Skeletal muscle cell (primary cell): ENCODE measurements at regions not wholly inside any gene's neighbourhood (a gene's known extent, or its start where the extent isn't known, plus 50 kb on each side); places are given as distances from the start of the nearest gene placed in this dataset.
"Not testable (repeated sequence)": the region's sequence is repeated elsewhere in the genome, so short reads cannot be mapped to it uniquely, and the experiment has no call there.

Experiments
- DNase-seq: peaks from one replicate; pipeline ENCODE4 v3.0.0-alpha.2; 2010; ENCODE audit warnings: low read depth
- H3K4me3 ChIP-seq: 2 replicates; pipeline ENCODE4 v1.5.1; 2011; ENCODE audit warnings: low read depth, mild to moderate bottlenecking, control low read depth, low read length, moderate library complexity

DNA sequence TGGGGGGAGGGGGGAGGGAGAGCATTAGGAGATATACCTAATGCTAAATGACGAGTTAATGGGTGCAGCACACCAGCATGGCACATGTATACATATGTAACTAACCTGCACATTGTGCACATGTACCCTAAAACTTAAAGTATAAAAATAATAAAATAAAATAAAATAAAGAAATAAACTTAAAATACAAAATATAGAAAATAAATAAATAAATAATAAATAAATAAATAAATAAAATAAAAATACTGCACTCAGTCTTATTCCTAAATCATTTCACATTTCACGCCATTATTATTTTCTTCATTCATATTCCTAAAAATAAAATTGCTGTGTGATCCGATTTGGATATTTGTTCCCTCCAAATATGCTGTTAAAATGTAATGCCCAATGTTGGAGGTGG, 156.5 kb upstream of the CCNG1 start:
- not testable (repeated sequence) for DNase-seq, H3K4me3 ChIP-seq

DNA sequence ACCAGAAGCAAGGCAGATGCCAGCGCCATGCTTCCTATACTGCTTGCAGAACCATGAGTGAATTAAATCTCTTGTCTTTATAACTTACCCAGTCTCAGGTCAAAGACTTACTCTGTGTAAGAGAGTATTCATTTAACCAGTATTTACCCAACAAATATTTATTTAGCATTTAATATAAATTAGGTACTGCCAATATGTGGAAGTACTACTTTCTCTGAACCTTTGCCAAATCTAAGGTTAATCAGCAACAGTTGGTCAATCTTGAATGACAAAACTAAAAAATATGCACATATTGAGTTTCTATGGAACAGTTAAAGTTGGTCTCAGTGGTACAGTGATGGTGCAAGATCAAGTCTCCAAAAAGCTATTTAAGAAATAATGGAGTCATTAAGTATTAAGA, 155.9 kb upstream of the CCNG1 start:
- H3K4me3 ChIP-seq, result no peak overlapping the region
- no peak for DNase-seq

DNA sequence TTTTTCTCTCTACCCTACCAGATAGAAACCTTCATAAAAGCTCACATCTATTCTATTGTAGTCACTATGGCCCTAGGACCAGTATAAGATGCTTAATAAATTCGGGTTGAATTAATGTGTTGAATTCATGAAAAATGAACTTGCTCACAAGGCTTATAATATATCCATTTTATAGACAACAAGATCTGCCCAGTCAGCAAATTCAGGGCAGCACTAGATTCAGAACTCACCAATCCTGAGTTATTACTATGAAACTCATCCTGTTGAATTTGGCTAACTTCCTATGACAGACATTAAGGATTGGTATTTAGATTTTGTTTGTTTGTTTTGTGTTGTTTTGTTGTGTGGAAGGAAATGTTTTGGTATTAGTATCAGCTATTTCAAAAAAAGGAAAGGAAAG, 143.6 kb upstream of the CCNG1 start:
- H3K4me3 ChIP-seq, result no peak overlapping the region
- no peak for DNase-seq

DNA sequence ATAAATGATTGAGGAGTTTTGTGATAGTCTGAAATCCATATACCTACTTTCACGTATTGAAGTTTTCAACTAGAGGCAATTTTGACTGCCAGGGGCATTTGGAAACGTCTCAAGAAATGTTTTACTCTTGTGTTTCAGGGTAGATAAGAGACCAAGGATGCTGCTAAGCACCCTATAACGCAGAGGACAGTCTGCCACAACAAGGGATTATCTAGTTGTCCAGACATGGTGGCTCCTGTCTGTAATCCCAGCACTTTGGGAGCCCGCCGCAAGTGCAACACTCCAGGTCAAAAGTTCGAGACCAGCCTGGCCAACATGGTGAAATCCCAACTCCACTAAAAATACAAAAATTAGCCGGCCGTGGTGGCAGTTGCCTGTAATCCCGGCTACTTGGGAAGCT, 133.7 kb upstream of the CCNG1 start:
- no peak for DNase-seq
- no peak overlapping the region for H3K4me3 ChIP-seq

DNA sequence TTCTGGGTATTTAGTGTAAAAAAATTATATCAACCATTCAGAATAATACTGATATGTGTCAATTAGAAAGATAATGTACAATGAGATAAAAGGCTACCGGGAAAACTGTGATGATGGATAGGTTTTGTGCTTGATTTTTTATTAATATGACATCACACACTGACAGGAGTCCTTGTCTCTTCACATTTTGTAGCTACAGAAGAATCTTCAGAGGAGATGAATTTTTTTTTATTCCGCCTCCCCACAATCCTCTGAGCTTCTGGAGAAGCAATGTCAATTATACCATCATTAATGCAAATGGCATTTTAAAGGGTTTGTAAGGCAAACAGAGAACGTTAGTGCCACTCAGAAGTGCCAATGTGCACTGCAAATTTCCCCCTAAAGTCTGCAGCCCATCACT, 131.7 kb upstream of the CCNG1 start:
- no peak overlapping the region for H3K4me3 ChIP-seq
- DNase-seq, result no peak

DNA sequence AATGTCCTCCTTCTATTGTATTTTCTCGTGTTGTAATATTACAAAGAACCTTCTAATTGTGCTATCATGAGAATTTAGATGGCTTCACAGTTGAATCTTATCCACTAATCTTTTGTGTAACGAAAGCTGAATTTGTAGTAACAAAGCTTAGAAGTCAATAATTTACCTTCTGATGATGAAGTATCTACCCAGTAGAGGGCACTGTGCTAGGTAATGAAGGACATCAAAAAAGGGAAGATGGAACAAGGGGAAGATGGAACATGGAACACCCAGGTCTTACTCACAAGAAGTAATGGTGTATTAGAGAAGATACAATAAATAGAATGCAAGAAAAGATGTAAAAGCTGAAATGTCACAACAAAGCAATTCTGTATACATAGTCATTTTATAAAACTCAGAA, 131.0 kb upstream of the CCNG1 start:
- H3K4me3 ChIP-seq, result no peak overlapping the region
- no peak for DNase-seq

DNA sequence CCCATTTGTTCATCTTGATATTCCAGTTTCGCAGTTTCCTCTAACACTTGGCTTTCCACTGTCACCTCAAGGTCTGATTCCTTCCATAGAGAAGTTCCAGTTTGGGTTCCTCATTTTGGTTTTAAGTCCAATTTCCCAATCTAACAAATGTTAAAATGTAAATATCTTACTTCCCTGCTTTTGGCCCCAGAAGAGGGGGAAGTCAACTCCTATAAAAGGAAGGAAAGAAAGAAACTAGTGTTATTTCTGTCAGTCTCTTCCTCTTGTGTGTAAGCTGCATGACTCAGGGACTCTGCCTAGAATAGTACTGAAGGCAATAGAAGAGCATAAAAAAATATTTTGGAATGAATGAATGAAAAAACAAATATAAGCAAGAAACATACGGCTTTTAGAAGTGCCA, 127.5 kb upstream of the CCNG1 start:
- no peak for DNase-seq
- H3K4me3 ChIP-seq, result no peak overlapping the region

DNA sequence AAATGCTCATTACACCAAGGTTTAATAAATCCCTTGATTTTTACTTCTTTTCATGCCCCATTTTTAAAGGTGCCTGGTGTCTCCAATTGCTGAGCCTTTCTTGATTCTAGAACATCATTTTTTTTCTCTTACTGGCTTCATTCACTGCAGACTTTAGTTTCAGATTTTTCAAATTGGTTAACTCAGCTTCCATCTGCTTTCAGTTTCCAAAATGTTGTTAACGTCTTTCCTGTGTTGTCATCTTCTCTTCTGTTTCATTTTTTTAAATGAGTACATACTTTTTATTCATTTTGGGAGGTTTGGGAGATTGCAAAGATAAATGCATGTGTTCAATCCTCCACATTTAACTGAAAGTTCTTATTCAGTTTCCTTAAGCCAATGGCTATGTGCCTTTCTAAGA, 126.4 kb upstream of the CCNG1 start:
- no peak overlapping the region for H3K4me3 ChIP-seq
- DNase-seq, result no peak

DNA sequence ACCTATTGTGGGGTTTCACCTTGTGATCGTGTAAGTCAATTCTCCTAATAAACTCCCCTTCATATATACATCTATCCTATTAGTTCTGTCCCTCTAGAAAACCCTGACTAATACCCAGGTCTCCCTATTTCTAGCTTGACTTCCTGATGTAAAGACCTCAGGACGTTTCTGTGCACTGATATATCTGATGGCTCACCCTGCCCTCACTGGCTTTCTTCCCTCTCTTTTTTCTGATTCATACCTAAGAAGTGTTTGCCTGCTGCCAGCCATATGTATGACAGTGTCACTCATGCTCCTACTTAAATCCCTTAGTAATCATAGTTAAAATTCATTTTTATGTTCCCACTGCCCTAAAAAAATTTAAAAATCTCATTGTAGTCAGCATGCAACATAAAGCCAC, 124.8 kb upstream of the CCNG1 start:
- H3K4me3 ChIP-seq, result no peak overlapping the region
- DNase-seq, result no peak

DNA sequence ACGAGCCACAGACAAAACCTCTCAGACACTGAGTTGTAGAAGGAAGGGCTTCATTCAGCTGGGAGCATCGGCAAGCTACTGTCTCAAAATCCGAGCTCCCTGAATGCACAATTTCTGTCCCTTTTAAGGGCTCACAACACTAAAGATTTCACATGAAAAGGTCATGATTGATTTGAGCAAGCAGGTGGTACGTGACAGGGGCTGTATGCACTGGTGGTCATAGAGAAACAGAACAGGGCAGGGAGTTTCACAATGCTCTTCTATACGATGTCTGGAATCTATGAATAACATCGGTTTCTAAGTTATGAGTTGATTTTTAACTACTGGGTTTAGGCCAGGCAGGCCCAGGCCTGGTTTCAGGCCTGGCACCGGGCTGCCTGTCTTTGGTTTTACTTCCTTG, 124.3 kb upstream of the CCNG1 start:
- H3K4me3 ChIP-seq, DNase-seq: not testable (repeated sequence)

DNA sequence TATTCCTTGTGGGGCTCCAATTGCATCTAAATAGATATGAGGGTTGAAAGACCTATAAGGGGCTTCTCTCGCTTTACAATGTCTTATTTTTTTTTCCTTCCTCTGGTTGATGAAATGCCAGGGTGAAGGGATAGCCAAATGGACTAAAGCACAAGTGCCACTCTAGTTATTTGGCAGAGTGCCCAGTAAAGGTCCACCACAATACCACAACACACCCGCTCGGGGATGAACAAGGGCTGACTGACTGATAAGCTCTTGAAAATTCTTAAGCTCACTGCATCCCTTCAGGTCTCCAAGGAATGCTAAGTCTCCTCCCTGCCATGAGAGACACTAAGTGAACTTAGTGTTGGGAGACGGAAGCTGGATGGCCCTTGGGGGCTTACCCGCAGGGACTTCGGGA, 121.0 kb upstream of the CCNG1 start:
- not testable (repeated sequence) for H3K4me3 ChIP-seq, DNase-seq

DNA sequence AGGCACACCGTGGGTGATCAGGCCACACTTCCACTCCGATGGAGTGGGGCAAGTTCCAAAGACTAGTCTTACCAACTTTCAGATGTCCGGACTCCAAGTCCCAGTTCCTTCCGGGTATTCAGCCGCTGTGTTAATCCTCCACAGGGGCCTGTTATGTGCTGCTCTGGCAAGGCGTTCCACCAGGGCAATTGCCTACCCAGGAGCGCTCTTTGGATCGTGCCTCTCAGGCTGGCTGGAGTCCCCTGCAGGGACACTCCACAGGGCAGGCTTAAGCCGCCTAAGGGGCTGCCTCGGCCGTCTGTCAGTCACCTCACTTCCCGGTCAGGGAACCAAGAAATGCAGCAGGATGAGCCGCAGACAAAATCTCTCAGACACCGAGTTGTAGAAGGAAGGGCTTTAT, 118.7 kb upstream of the CCNG1 start:
- DNase-seq, result no peak
- no peak overlapping the region for H3K4me3 ChIP-seq

DNA sequence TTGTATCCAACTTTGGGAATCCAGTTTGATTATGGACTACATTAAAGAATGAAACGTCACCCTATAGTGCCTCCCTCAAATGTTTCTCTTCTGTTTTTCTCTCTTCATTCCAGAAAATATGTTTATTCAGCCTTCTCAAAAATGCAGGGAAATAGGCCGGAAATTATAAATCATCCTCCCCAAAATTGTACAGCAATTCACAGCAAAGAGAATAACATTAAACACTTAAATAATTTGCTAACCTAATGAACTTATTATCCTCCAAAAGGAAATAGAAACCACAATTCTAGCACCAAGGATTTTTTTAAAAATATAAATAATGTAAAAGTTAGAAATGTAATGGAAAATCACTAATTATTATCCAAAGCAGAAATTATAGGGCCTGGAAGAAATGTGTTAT, 115.9 kb upstream of the CCNG1 start:
- DNase-seq, result no peak
- H3K4me3 ChIP-seq, result no peak overlapping the region

DNA sequence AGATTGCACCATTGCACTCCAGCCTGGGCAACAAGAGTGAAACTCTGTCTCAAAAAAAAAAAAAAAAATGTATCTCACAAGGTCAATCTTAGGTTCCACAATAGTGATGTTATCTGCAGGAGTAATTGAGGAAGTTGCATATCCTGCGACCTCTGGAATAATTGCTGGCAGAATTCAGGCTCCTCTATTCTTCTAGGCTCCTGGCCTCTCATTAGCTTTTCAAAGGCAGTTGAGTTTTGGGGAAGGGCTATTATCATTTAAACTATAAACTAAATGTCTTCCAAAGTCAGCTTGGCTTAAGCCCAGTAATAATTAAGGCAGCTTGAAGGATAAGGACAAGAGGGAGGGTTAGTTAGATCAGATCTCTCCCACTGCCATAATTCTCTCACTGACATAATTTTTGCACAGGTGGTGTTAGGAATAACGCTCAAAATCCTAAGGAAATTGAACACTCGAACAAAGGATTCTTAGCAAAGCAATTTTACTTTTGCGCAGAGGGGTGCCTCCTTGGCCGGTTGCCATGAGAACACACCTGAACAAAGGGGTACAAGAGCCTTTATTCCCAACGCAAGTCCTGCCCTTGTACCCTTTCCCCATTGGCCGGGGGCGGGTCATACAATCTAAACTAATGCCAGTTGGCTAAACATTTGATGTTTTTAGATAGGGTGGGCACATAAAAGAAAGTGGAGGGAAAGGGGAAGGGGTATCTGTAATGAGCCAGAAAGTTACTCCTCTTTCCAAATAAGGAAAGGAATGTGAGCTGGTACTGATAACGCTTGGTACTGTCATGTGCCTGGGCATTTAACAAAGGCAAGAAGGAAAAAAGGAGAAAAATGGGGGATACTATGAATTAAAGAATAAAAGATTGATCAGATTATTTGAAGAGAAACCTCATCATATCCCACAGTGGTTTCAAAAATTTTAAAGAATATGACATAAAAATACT, 106.4 kb upstream of the CCNG1 start:
- no peak for DNase-seq
- H3K4me3 ChIP-seq, result no peak overlapping the region

DNA sequence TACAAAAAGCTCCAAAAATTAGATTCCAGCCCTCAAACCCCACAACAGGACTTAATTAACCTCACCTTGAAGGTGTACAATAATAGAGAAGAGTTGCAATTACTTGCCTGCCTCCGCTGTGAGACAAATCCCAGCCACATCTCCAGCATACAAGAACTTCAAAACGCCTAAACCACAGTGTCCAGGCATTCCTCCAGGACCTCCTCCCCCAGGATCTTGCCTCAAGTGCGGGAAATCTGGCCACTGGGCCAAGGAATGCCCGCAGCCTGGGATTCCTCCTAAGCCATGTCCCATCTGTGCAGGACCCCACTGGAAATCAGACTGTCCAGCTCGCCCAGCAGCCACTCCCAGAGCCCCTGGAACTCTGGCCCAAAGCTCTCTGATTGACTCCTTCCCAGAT, 101.3 kb upstream of the CCNG1 start:
- not testable (repeated sequence) for DNase-seq, H3K4me3 ChIP-seq

DNA sequence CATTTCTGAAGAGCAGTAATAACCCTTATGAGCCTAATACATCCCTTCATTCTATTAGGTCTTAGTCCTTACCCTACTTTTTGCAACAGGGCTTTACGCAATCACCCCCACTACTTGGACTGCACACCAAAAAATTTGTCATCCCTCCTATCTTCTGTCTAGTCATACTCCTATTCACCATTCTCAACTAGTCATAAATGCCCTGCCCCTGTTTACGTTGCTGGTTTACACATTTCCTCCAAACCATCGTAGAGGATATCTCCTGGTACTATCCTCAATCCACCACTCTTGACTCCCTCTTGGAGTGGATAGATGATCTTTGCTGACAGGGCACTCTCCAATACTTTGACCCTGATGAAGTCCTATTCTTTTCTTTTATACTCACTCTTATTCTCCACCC, 98.2 kb upstream of the CCNG1 start:
- no peak overlapping the region for H3K4me3 ChIP-seq
- no peak for DNase-seq

DNA sequence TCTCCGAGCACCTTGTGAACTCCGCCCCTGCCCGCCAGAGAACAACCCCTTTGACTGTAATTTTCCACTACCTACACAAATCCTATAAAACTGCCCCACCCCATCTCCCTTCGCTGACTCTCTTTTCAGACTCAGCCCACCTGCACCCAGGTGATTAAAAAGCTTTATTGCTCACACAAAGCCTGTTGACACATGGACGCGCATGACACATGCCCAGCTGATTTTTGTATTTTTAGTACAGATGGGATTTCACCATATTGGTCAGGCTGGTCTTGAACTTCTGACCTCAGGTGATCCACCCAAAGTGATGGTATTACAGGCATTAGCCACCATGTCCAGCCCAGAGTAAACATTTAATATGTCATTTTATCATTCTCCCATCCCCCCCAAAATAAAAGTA, 97.0 kb upstream of the CCNG1 start:
- not testable (repeated sequence) for DNase-seq

DNA sequence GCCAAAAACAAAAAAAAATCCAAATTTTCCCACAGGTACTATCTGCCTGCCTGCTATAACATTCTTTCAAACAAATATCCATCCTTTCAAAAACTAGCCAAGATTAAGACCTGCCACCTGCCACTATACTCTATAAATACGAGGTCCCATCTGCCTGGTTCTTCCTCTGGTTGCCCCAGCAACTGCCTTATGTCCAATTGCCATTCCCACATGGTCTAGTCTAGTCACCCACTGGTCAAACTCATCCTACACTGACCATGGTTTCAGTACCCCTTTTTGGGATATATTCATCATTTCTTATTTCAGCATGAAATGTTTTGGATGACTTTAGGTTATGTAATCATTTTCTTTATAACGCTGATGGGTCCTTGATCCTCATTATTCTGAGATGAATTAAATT, 95.1 kb upstream of the CCNG1 start:
- no peak overlapping the region for H3K4me3 ChIP-seq
- no peak for DNase-seq

More for the DNA sequence above, 97.0 kb upstream of the CCNG1 start:
- H3K4me3 ChIP-seq, result not testable (repeated sequence)

DNA sequence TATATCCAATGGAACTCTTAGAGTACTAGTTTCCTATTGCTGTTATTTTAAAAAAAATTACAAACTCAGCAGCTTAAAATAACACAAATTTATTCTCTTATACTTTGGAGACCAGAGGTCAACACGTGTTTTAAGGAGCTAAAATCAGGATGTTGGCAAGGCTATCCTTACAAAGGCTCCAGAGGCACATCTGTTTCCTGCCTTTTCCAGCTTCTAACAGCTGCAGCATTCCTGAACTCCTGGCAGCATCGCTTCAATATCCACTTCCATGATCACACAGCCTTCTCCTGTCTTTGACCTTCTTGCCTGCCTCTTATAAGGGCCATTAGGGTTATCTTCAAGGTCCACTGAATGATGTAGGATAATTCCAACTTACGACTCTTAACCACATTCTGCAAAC, 92.2 kb upstream of the CCNG1 start:
- no peak for DNase-seq
- no peak overlapping the region for H3K4me3 ChIP-seq

DNA sequence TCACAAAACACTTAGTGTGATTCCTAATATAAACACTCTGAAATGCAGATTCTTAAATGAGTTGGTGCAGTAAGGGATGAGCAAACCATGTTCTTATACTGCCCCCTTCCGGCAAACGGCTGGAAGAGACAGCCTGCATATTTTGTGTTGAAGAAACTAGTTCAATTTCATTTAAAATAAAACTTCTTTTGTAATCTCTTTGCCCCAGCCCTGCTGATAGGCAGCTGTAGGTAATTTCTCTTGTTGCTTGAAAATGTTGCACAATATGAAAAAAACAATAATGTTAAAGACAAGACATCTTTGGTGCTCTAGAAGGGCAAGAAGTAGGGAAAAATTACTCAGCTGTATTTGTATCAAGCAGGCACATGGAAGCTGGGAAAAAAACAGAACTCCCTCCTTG, 89.7 kb upstream of the CCNG1 start:
- DNase-seq, result peak; percentile 16
- no peak overlapping the region for H3K4me3 ChIP-seq

DNA sequence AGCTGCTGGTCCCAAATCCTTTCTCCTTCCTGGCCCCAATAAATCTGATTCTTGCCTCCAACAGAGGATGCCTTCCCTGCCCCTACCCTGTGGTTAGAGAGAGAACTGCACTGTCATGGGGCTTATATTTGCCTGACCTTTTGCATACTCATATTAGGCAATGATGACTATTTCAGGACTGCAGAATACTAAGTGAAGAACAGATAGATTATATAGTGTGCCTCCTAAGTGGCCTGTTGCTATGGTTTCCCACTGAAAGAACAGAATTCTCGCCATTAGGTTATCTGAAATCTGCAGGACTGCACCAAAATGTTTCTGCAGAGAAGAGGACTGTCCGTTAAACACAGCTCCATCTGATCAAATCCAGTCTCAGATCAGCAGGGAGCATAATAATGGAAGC, 87.3 kb upstream of the CCNG1 start:
- H3K4me3 ChIP-seq, result no peak overlapping the region
- peak; percentile 21 for DNase-seq
